CD4-positive, alpha-beta T cell treated with Interleukin-4 for 4 hours (primary cell): ENCODE measurements at regions not wholly inside any gene's neighbourhood (a gene's known extent, or its start where the extent isn't known, plus 50 kb on each side); places are given as distances from the start of the nearest gene placed in this dataset.

Experiments
- DNase-seq: peaks from one replicate; pipeline ENCODE4 v3.0.0-alpha.2; 2020

- no peak for DNase-seq
These were observed 204.4 kb downstream of the MZT1 start for GRCh38 chr13:72523049-72523448.

DNA sequence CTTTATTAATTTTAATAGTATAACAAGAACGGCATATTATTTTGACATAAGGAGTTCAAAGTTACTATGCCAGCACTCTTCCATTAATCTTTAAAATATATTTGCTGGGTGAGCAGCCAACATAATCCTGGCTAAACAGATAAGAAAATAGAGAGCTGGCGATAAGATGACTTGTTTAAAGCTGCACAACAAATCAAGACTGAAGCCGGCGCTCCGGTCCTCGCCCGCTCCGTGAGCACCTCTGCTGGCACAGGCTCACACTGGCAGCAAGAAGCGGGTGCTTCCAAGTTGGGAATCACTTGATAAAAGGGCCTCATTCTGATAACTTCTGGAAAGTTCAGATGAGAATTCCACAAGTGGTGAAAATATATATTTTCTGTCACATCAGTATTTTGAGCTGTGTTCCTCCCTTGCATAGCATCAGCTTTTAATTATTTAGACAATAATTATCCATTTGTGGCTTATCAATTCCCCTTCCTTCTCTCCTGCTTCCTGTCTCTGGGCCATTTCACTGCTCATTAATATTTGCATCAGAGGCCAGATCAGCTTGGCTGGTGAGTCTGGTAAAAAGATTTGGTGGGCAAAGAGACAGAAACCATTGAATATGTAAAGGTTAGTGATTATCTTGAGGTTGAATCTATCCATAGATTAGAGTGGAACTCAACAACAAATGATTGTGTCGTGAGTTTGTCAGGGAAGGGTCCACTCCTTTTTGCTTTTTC, 205.3 kb downstream of the MZT1 start:
- DNase-seq, result no peak

GRCh38 chr13:72514146-72514545, 213.3 kb downstream of the MZT1 start:
- no peak for DNase-seq

DNA sequence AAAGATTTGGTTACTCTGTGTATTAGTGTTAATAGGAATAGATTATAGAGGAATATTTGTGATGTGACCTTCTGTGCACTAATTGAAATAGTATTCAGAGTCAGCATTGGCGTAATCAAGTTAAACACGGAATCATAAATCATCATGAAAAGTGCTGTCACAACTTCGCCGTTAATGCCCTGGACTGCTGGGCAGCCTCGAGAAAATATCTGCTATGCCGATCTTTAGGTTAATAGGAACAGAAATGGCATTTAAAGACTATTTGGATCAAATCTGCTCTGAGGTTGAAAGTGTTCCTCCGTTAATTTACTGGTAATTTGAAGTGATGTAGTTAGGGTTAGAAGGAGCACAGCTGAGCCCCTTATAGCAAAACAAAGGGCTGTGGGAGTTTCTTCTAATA, 219.0 kb downstream of the MZT1 start:
- no peak for DNase-seq

GRCh38 chr13:72507416-72508199, 219.8 kb downstream of the MZT1 start:
- no peak for DNase-seq

- DNase-seq, result no peak
These were observed 220.7 kb downstream of the MZT1 start for GRCh38 chr13:72506706-72507105.

DNA sequence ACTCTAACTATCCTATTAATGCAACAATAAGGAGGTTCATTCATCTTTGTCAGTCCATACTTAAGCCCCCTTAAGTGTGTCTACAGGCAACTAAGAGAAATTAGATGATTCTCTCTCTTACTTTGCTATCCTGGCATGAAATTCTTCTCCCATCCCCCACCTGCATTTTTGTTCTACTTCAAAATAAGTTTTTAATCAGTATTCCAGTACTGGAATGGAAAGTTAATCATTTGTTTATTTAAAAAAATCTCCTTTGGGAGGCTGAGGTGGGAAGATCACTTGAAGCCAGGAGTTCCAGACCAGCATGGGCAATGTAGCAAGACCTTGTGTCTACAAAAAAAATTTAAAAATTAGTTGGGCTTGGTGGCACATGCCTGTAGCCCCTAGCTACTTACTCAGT, 222.1 kb downstream of the MZT1 start:
- DNase-seq, result no peak

DNA sequence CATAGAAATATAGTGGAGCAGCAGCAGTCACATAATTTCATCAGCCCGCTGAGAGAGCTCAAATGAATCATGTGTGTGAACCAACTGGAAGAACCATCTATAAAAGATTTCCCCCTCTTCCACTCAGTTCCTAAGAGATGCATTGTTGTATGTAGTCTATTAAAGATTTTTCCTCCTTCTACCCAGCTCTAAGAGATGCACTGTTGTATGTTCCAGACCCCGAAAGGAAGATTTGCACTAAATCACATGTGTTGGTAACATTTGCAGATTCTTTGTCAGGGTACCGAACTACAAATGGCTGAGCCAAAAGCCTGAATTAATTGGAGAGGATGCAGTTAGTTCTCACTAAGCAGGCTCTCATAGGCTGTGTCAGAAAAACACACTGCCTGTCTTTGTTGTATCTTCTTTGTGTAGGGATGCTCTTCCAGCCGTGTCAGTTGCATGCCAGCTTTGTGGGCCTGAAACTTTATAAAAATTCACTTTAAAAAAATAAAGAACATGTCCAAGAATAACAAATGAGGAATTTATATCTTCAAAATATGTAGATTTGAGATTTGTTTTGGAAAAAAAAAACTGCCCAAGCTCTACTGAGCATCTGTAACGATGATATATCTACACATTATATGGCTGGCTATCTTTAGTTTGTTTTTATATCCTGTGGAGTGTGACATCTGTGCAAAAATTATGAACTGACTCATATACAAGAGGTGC, 223.1 kb downstream of the MZT1 start:
- DNase-seq, result no peak

- no peak for DNase-seq
These were observed 226.6 kb downstream of the MZT1 start for GRCh38 chr13:72500851-72501250.

DNA sequence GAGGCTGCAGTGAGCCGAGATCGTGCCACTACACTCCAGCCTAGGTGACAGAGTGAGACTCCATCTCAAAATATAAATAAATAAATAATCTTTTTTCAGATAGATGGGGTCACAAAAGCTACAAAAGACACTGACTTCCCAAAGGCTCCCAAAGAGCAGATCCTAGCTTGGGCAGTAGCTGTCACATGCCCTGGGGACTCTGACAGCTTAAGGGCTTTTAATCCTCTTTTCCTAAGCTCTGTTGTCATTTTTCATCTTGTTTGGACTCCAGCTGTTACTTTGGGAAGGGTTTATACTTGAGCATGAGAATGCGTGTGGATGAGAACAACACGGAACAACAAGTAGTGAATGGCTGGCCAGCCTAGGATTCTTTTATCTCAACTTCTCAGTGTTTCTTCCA, 231.7 kb downstream of the MZT1 start:
- DNase-seq, result no peak

DNA sequence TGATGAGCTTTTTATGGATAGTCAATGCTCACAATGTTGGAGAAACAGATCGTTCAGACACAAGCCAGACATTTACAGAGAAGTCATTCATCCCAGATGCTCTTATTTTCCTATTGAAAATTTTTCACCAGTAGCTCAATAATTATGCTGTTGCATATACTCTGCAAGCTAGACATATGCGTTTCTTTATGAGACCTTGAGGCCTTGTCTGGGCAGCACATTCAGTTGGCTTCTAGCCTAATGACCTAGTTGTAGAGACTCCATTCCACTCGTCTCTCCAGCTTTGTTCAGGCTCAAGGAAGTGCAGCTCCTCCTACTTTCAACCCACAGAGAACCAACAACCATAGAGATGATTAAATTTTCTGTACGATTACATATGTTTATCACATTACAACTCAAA, 237.7 kb downstream of the MZT1 start:
- DNase-seq, result no peak

DNA sequence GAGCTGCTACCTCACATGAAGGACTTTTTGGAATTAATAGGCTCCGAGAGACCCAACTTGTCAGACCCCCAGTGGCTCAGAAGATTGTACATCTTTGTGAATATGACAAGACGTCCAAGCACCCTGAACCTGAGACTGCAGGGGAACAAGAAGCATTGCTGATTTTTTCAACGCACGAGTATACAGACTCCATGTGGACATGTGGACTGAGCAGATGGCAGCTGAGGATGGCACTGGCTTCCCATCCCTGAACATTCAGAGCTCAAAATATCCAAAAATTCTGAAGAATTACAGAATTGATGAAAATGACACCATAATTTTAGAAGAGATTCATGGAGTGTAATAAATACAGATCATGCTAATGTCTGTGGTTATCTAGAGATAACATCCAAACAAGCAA, 254.1 kb downstream of the MZT1 start:
- DNase-seq, result no peak

GRCh38 chr13:72469906-72470305, 257.5 kb downstream of the MZT1 start:
- no peak for DNase-seq

GRCh38 chr13:72463561-72463960, 263.9 kb downstream of the MZT1 start:
- no peak for DNase-seq

- DNase-seq, result no peak
These were observed 264.7 kb downstream of the MZT1 start for GRCh38 chr13:72462726-72463125.

DNA sequence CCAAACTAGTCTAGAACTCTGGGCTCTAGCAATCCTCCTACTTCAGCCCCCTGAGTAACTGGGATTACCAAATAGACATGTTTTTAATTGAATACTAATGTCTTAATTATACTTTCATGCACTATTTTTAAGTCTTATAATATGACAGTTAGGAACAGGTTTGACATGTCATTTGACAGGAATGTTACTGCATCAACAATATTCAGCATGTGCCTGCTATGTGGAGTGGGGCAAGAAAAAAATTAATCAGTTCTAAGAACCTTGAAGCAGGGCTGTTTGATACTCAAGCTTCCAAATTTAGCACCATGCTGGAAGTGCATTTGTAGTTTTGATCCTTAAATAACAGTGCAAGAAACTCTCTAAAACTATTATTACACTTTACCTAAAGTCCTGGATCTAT, 265.3 kb downstream of the MZT1 start:
- no peak for DNase-seq

DNA sequence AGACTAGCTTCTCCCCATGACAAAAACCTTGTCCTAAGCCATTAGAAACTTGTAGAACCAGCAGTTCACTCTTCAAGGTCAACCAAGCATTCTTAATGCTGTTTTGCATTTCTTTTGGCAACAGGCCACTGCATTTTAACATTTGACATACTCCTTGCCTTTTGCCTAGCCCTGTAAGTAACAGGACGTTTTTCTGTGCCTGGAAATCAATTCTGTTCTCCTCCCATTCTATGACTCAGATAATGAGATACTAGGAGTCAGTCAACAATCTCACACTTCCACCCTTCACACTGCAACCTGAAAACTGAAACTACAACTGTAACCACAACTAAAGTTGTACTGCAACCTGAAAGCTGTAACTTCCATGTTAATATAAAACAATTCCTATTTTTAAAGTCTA, 268.7 kb downstream of the MZT1 start:
- DNase-seq, result no peak

GRCh38 chr13:72457151-72457550, 270.3 kb downstream of the MZT1 start:
- DNase-seq, result no peak

DNA sequence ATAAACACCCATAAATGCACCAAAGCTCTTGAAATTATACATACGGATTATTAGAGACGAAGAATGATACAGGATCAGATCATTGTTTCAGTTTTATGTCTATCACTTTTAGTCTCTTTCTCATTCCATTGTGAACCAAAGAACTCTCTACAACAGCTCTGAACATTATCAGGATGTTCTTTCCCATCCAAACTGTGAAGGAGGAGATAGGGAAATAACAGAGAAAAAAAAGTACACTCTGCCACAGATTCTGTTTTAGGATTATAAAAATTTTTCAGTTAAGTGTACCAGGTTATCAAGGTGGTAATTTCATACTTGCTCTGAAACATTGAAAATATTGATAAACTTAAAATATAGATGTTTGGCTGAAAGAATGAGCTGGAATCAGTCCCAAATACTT, 270.9 kb downstream of the MZT1 start:
- DNase-seq, result no peak

- DNase-seq, result no peak
These were observed 274.3 kb downstream of the MZT1 start for GRCh38 chr13:72453161-72453560.

- DNase-seq, result no peak
These were observed 279.3 kb downstream of the MZT1 start for GRCh38 chr13:72448082-72448481.

DNA sequence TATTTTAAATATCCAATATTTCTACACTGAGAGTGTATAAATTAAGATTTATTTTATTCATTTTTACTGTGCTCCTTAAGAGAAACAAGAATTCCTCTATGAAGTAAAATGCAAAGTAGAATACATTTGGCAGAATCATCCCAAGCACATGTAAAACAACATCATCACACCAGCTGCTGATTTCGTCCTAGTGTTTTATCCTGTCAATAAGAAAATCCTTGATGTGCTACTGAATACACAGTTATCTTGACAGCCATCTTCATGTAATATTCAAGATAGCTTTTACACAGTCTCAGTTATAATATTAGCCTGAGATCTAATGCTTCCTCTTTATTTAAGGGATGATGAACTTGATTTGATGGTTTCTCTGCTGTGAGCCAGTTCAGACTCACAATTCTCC, 282.4 kb downstream of the MZT1 start:
- DNase-seq, result no peak

GRCh38 chr13:72437458-72437857, 290.0 kb downstream of the MZT1 start:
- DNase-seq, result no peak

GRCh38 chr13:72435251-72435650, 292.2 kb downstream of the MZT1 start:
- DNase-seq, result no peak
